GM19455 (cell line): ENCODE measurements at regions not wholly inside any gene's neighbourhood (a gene's known extent, or its start where the extent isn't known, plus 50 kb on each side); places are given as distances from the start of the nearest gene placed in this dataset.

Experiments
- ATAC-seq: cut with Tn5 transposase; IDR thresholded peaks from one replicate; pipeline ENCODE4 v1.9.1; 2021; ENCODE audit not compliant: unreplicated experiment

DNA sequence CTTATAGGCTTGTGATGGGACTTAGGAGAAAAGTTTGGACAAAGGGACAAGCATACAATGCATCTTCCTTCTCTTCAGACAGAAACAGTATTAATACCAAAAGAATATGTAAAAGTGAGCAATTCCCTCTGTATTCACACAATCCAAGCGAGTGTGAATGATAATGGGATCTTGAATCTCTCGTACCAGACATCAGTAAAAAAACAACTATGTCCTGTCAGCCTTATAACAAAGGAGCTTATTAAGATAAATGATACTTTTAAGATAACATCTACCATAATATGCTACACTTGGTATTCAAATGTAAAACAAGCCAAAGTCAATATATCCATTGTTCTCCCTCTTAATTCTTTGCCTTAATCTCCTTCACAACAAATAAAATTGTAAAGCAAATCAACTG lies 288.6 kb upstream of the CNTN6 start:
- no peak for ATAC-seq

DNA sequence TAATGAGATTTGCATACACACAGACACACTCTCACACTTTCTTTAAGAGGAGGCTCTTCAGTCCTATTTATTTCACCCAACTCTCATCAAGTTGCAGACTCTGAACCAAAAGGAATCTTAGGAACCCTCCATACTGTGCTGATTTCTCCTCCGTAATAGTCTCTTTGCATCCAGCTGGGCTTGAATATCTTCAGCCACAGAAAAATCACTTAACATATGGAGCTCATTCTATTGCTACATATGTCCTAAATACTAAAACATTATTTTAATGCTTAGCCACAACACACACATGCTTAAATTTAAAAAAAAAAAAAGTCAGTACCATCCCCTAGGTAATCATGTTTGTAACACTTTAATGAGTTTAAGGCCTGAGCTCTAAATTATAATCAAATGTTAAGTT lies 287.5 kb upstream of the CNTN6 start:
- no peak for ATAC-seq

DNA sequence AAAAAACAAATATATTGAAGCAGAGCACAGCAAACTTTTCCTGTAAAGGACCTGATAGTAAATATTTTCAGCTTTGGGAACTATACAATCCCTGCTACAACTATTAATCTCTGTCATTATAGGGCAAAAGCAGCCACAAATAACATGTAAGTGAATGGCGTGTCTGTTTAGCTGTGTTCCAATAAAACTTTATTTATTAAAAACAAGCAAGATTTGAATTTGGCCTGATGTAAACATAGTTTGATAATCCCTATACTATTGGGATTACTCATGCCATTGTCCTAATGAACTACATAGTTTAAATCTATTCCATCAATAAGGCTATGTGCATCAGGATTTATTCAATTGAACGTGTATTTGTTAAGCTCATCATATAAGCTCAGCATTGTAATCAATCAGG lies 286.8 kb upstream of the CNTN6 start:
- ATAC-seq, result no peak

DNA sequence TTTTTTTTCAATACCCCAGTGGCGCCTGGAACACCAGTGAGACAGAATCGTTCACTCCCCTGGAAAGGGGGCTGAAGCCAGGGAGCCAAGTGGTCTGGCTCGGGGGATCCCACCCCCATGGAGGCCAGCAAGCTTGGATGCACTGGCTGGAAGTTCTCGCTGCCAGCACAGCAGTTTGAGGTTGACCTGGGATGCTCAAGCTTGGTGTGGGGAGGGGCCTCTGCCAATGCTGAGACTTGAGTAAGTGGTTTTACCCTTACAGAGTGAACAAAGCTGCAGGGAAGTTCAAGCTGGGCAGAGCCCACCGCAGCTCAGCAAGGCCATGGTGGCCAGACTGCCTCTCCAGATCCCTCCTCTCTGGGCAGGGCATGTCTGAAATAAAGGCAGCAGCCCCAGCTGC lies 276.2 kb upstream of the CNTN6 start:
- ATAC-seq, result no peak

DNA sequence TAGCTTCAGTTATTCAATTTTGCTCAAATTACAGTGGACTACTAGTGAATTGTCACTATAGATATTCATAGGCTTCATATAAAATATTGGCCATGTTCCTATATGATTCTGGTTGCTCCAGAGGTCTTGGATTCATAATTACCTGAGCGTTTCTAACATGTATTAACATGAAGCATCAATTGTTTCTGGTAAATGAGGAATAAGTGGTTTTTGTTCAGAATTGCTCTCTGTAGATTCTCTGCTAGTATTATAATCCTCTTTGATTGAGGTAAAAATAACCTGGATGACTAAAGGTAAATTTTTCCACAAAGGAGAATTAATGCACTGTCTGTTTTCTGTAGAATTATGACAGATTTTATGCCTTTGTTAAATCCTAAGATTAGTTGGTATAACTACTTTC lies 258.1 kb upstream of the CNTN6 start:
- no peak for ATAC-seq

DNA sequence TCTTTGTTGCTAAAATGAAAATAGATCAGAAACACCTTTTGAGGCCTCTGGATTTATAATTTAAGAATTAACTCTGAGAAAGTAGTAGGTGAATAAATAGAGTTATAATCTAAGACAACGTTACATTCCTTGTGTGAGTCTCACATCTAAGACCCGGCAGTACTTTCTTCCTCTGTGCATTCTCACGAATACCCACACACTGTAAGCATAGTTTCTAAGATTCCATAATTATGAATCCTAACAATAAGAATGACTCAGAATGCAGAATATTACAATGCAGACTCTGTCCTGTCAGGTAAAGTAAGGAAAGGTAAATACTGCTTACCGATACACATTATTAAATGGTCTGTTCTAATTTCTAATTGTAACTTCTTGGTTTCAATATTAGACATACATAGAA lies 257.7 kb upstream of the CNTN6 start:
- ATAC-seq, result no peak

DNA sequence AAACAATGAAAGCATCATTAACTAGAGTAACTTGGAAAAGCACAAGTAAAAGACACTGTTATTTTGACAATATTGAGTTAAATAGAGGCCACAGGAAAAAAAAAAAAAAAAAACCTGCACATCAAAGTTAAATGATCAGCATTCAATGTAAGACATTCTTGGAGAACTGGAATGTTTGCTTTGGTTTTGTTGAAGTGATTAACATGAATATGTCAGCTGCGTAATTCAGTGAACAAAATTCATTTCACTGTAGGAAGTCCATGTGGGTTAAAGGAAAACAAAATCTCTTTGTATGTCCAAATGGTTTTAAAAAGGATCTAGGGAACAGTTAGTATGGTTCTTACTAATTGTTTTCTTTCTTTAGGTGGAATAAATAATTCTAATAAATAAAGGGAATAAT lies 252.8 kb upstream of the CNTN6 start:
- ATAC-seq, result no peak

DNA sequence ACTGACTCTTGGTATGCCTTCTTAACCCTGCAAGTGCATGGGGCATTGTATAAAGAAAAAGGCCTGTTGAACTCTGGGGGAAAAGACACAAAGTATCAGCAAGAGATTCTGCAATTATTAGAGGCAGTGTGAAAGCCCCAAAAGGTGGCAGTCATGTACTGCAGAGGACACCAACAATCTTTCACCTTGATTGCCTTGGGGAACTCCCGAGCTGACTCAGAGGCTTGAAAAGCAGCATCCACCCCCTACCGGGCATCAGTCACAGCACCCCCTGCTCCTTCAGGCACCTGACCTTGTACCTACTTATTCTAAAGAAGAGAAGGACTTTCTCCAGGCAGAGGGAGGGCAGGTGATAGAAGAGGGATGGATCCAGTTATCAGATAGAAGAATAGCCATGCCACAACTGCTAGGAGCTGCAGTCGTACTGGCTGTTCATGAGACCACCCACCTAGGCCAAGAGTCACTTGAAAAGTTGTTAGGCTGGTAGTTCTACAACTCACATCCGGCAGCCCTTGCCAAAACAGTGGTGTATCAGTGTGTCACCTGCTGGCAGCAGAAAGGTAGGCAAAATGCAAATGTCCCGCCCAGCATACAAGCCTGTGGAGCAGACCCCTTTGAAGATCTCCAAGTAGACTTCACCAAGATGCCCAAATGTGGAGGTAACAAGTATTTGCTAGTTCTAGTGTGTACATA lies 241.6 kb upstream of the CNTN6 start:
- ATAC-seq, result peak; percentile 66

DNA sequence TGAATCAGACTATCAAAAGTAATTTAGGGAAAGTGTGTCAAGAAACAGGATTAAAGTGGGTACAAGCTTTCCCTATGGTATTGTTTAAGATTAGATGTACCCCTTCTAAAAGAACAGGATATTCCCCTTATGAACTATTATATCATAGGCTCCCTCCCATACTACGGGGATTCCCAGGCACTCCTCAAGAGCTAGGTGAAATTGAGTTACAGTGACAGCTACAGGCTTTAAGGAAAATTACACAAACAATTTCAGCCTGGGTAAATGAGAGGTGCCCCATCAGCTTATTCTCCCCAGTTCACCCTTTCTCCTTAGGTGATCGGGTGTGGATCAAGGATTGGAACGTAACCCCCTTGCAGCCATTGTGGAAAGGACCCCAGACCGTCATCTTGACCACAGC lies 240.8 kb upstream of the CNTN6 start:
- ATAC-seq, result no peak

DNA sequence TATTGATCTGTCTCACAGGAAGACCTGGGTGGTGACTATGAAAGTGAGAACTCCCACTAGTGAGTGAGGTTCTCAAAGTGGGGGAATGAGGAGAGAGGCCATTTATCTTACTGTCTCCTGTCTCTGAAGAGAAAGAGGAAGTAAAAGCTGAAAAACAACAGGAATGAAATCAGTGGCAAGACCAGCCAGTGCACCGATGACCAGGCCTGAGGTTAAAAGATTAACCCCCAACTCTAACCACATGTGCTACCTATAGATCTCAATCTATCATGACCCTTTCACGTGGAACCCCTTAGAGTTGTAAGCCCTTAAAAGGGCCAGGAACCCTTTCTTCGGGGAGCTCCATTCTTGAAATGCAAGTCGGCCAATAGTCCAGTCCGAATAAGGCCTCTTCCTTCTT lies 239.3 kb upstream of the CNTN6 start:
- no peak for ATAC-seq

DNA sequence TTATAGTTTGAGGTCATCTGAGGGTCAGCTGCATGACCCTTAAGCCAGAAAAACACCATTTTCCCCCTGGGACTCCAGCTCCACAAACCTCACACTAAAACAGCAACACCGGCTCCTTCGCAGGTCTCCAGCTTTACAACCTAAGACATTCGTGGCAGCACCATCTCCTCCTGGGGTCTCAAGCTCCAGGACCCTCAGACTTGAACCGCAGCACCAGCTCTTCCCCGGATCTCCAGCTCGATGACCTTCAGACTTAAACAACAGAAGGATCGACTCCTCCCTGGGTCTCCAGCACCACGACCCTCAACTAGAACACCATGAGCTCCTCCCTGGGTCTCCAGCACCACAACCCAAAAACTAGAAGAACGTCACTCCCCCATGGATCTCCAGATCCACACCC lies 233.7 kb upstream of the CNTN6 start:
- no peak for ATAC-seq

DNA sequence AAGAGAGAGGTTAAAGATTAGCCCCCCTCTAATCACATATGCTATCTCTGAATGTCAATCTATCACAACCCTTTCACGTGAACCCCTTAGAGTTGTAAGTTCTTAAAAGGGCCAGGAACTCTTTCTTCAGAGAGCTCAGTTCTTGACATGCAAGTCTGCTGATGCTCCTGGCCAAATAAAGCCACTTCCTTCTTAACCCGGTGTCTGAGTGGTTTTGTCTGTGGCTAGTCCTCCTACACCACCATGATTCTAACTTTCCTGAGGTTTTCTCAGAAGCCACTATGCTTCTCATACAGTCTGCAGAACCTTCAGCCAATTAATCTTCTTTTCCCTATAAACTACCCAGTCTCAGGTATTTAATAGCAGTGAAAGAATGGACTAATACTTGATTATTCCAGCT lies 231.1 kb upstream of the CNTN6 start:
- ATAC-seq, result no peak

DNA sequence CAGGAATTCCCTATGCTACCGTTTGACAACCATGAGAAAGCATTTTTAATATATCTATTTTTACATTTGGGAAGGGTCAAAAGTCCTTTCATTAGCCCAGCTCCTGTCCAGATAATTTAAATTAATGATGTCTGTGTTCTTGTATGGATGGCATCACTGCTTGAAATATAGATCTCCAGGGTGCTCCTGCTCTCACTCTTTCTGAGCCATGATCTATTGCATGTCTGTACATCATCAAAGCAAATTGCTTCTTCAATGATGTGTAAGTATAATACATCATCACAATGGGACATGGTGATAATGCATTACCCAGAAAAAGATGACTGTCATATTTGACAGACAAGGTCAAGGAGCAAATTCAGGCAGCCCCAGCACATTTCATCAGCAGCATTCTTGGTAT lies 223.6 kb upstream of the CNTN6 start:
- ATAC-seq, result no peak

DNA sequence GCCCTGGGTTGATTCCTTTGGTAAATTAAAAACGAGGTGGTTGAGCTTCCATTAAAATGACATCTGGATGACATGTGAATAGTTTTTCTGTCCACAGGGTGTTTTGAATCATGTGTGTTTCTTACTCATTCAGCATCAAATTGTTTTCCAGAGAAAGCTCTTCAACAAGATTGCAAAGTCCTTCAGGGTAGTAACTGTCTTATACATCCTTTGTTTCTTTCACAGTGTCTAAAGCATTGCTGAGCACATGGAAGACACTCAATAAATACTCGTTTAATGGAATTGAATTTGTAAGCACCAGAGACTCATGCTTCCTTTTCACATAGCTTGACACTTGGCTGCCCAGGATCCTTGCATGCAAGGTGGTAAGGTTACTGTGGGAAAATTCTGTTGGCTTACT lies 223.1 kb upstream of the CNTN6 start:
- ATAC-seq, result no peak

DNA sequence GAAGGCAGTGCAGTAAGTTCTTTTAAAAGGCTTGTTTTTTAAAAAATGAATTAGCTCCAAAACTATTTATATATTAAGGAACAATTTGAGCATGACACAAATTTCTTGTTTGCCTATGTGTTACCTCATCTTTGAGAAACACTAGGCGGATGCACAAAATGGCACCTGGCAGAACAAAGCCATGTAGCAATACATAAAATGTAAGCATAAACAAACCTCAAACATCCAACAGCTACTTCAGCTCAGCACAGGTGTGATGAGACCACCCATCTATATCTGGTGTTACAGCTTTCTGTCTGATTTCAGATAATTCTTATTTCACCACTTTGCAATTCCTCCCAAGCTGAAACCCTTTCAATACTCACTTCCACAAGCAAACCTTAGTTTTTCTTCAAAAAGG lies 221.2 kb upstream of the CNTN6 start:
- no peak for ATAC-seq

DNA sequence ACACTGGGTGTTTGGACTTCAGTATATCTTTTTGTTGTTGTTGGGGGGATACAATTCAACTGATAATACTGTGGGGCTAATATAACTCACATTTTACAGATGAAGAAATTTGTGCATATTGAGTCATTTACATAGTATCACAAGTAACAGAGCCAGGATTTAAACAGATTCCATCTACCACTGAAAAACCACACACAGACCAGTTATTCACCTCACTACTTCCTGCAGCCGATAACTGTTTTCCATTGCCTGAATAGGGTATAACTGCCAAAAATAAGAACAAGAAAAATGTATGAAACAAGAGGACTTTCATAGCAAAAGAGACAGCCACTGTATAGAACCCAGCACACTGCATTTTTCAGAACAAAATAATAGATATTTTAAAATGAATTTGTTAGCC lies 215.8 kb upstream of the CNTN6 start:
- ATAC-seq, result no peak

DNA sequence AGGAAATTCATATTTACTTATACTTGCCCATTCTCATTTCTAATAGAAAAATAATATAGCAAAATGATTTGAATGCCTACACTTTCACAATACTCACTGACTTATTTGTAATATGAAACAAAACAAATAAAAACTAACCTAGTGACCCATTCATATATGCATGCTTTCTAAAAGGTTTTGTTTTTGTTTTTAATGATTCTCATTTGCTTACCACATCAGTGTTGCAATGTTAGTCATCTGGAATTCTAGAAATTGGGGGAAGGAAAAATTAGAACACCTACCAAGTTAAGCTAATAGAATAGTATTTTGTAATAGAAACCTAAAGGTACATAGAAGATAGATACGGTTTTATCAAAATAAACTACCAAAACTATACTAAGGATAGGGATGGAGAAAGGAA lies 214.1 kb upstream of the CNTN6 start:
- no peak for ATAC-seq

DNA sequence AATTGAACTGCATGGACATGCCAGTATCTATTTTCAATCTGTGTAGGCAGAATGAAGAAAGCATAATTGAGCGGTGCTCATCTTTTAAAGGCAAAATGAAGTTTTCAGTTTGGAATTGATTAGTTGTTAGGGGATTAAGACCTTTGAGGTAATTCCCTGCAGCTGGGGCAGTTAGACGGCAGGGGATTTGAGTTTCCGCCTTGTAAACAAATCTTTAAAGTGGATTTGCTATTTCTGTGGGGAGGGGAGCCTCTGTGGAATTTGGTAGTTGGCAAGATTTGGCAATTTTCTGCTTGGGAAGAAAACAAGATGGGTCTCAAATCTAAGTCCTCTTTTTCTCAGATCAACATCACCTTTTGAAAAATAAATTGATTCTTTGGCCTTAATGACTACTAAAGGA lies 212.5 kb upstream of the CNTN6 start:
- no peak for ATAC-seq

DNA sequence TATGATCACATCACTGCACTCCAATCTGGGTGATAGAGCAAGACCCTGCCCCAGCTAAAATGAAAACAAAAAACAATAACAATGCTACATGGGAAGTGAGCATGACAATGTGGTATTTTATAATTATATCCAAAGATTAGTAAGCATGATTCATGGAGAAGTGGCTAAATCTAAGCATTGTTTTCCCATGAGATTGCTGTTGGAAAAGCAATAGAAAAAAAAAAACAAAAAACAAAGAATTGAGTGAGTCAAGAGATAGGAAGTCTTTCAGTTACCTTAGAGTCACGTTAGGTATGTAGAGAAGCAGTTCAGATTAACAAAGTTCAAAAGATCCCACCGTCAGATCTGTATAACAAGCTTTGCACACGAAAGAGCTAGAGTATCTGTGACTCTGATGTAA lies 210.3 kb upstream of the CNTN6 start:
- no peak for ATAC-seq

DNA sequence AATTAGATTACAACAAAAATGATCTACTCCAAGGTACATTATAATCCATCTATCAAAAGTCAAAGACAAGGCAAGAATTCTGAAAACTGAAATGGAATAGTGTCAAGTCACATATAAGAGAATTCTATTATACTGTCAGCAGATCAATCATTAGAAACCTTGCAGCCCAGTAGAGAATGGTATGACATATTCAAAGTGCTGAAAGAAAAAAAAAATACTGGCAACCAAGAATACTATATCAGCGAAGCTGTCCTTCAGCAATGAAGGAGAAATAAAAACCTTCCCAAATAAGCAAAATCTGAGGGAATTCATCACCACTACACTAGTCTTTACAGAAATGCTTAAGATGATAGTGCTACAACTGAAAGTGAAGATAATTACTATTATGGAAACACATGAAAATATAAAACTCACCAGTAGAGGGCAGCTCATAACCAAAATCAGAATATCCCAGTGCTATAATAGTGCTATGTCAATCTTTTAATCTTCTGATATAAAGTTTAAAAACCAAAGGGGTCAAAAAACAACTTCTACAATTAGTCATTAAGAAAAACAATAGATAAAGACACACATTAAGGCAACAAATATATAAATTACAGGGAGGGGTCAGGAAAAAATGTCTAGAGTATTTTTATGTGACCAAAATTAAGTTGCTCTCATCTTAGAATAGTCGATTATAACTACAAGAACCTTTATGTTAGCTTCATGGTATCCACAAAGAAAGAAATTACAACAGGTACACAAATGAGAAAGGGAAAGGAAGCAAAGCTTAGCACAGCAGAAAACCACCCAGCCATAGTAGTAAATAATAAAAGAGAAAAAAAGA lies 190.7 kb upstream of the CNTN6 start:
- peak; percentile 89 for ATAC-seq

DNA sequence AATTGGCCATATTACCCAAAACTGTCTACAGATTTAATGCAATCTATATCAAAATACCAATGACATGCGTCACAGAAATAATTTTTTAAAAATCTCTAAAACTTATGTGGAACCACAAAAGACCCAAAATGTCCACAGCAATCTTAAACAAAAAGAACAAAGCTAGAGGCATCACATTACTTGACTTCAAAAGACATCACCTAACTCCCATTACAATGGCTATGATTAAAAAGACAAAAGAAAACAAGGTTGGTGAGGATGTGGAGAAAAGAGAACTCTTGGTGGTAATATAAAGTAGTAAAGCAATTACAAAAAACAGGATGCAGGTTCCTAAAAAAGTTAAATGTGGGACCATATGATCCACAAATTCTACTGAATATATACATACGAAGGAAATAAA lies 187.6 kb upstream of the CNTN6 start:
- ATAC-seq, result no peak

DNA sequence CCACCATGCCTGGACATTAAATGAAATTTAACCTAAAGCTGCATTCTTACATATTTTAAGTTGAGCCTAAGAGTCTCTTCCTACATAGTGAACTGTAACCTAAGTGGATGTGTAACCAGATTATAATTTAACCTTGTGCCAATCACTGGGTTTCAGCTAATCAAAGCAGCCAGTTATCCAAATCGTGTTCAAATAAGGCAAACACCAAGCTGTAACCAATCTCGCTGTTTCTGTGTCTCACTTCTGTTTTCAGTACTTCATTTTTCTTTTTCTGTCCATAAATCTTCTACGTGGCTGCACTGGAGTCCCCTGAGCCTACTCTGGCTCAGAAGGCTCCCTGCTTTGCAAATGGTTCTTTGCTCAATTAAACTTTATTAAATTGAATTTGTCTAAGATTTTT lies 186.1 kb upstream of the CNTN6 start:
- no peak for ATAC-seq

DNA sequence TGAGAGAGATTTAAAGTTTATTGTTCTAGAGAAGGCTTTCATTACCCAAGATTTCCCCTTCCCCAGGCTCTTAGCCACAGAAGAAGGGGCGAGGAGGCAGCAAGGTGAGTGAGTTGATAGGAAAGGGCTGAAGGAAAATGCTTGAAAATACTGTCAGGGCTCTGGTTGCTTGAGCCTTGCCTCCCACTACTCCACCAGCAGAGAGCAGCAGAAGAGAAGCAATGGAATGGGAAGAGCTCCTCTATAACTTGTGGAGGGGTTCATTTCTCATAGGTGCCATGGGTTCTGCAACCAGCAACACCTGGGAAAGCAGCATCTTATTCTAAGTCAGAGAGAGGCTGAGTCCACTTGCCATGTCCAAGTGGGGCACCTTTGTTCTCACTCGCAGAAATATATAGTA lies 184.0 kb upstream of the CNTN6 start:
- ATAC-seq, result no peak
